ENCODE measurements at regions not wholly inside any gene's neighbourhood (a gene's known extent, or its start where the extent isn't known, plus 50 kb on each side); places are given as distances from the start of the nearest gene placed in this dataset.

DNA sequence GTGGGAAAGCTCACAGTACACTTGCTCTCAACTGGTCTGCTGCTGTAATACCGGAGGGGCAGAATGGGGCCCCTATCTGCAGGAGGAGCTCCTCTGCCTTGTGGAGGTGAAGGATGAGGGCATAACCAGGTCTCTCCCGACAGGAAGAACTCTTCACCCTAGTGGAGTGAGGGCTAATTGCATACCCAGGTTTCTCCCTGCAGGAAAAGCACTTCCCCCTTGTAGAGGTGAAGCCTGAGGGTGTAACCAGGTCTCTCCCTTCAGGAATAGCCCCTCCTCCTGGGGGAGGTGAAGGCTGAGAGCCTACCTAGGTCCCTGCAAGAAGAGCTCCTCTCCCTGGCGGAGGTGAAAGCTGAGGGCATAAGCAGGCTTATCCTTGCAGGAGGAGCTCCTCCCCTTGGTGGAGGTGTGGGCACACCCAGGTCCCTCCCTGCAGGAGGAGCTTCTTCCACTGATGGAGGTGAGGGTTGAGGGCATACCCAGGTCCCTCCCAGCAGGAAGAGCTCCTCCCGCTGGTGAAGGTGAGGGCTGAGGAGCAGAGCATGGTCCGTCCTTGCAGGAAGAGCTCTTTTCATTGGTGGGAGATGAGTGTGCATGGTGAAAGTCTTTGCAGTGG lies 954.1 kb downstream of the NLGN4Y start:
- no peaks in the 10 kb centered on the region for H3K9me3 ChIP-seq (ENCODE audit: control extremely low read depth in 1 of 5, control insufficient read depth in 4 of 5, insufficient read depth in 2 of 5, low read depth in 1 of 5, low read length in 4 of 5)
- no peak overlapping the region for H3K4me3 ChIP-seq (ENCODE audit: control insufficient read depth in 1 of 7, extremely low read depth in 1 of 7, insufficient read depth in 4 of 7, low read depth in 2 of 7, low read length in 6 of 7)
- POLR2A ChIA-PET = no interaction called here
- no peaks in the 10 kb centered on the region for H3K27me3 ChIP-seq (replicated peaks in 2 of 5; ENCODE audit: control insufficient read depth in 4 of 5, insufficient read depth in 5 of 5, low read length in 4 of 5)
- CTCF ChIA-PET = no interaction called here
- no peaks in the 10 kb centered on the region for H3K4me1 ChIP-seq (ENCODE audit: control extremely low read depth in 1 of 4, control insufficient read depth in 4 of 4, insufficient read depth in 4 of 4, low read length in 3 of 4)
- whole genome bisulfite sequencing (ENCODE audit: insufficient coverage) = no CpG with 5 or more reads among the region's 5 CpGs
- no peak for DNase-seq
- no peaks in the 10 kb centered on the region for H3K36me3 ChIP-seq (ENCODE audit: control insufficient read depth in 4 of 4, insufficient read depth in 4 of 4, low read length in 3 of 4)
- no peak overlapping the region for H3K27ac ChIP-seq (ENCODE audit: insufficient read depth in 1 of 2, low read depth in 1 of 2, low read length in 2 of 2, poor library complexity in 1 of 2, severe bottlenecking in 2 of 2)

GRCh38 chrY:15500536-15500935 lies 976.2 kb downstream of the NLGN4Y start:
- POLR2A ChIA-PET = no interaction called here
- H3K9me3 ChIP-seq (ENCODE audit: control extremely low read depth in 1 of 5, control insufficient read depth in 4 of 5, insufficient read depth in 2 of 5, low read depth in 1 of 5, low read length in 4 of 5) = no peaks in the 10 kb centered on the region
- no CpG with 5 or more reads among the region's 4 CpGs for WGBS (ENCODE audit: insufficient coverage)
- no peak for DNase-seq
- H3K27me3 ChIP-seq (replicated peaks in 2 of 5; ENCODE audit: control insufficient read depth in 4 of 5, insufficient read depth in 5 of 5, low read length in 4 of 5) = no peaks in the 10 kb centered on the region
- no peaks in the 10 kb centered on the region for H3K36me3 ChIP-seq (ENCODE audit: control insufficient read depth in 4 of 4, insufficient read depth in 4 of 4, low read length in 3 of 4)
- H3K4me3 ChIP-seq (ENCODE audit: control insufficient read depth in 1 of 7, extremely low read depth in 1 of 7, insufficient read depth in 4 of 7, low read depth in 2 of 7, low read length in 6 of 7) = no peak overlapping the region
- H3K4me1 ChIP-seq (ENCODE audit: control extremely low read depth in 1 of 4, control insufficient read depth in 4 of 4, insufficient read depth in 4 of 4, low read length in 3 of 4) = no peaks in the 10 kb centered on the region
- CTCF ChIA-PET = no interaction called here
- no peak overlapping the region for H3K27ac ChIP-seq (ENCODE audit: insufficient read depth in 1 of 2, low read depth in 1 of 2, low read length in 2 of 2, poor library complexity in 1 of 2, severe bottlenecking in 2 of 2)

DNA sequence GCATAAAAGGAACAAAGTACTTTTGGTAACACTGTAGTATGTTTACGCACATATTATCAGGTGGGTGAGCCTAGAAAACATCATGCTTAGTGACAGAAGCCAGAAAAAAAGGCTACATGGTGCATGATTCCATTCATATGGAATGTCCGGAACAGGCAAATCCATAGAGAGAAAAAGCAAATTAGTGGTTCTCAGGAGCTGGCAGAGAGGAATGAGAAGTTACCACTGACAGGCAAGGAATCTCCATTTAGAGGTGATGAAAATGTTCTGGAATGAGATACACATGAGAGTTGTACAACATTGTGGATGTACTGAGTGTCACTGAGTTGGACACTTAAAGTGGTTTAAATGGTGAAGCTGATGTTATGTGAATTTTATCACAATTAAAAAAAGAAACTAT lies 976.9 kb downstream of the NLGN4Y start:
- Histone ChIP-seq H3K4me1 (ENCODE audit: control extremely low read depth in 1 of 4, control insufficient read depth in 4 of 4, insufficient read depth in 4 of 4, low read length in 3 of 4) (no peaks in the 10 kb centered on the region), H3K9me3 (ENCODE audit: control extremely low read depth in 1 of 5, control insufficient read depth in 4 of 5, insufficient read depth in 2 of 5, low read depth in 1 of 5, low read length in 4 of 5) (no peaks in the 10 kb centered on the region), H3K4me3 (ENCODE audit: control insufficient read depth in 1 of 7, extremely low read depth in 1 of 7, insufficient read depth in 4 of 7, low read depth in 2 of 7, low read length in 6 of 7) (no peak overlapping the region), H3K36me3 (ENCODE audit: control insufficient read depth in 4 of 4, insufficient read depth in 4 of 4, low read length in 3 of 4) (no peaks in the 10 kb centered on the region), H3K27ac (ENCODE audit: insufficient read depth in 1 of 2, low read depth in 1 of 2, low read length in 2 of 2, poor library complexity in 1 of 2, severe bottlenecking in 2 of 2) (no peak overlapping the region), H3K27me3 (replicated peaks in 2 of 5; ENCODE audit: control insufficient read depth in 4 of 5, insufficient read depth in 5 of 5, low read length in 4 of 5) (no peaks in the 10 kb centered on the region)
- DNase-seq = no peak
- CTCF ChIA-PET = no interaction called here
- POLR2A ChIA-PET = no interaction called here
- no CpG with 5 or more reads among the region's 2 CpGs for WGBS (ENCODE audit: insufficient coverage)

- no peaks in the 10 kb centered on the region for H3K9me3 ChIP-seq (ENCODE audit: control extremely low read depth in 1 of 5, control insufficient read depth in 4 of 5, insufficient read depth in 2 of 5, low read depth in 1 of 5, low read length in 4 of 5)
- H3K27ac ChIP-seq (ENCODE audit: insufficient read depth in 1 of 2, low read depth in 1 of 2, low read length in 2 of 2, poor library complexity in 1 of 2, severe bottlenecking in 2 of 2) = no peak overlapping the region
- H3K4me1 ChIP-seq (ENCODE audit: control extremely low read depth in 1 of 4, control insufficient read depth in 4 of 4, insufficient read depth in 4 of 4, low read length in 3 of 4) = no peaks in the 10 kb centered on the region
- H3K36me3 ChIP-seq (ENCODE audit: control insufficient read depth in 4 of 4, insufficient read depth in 4 of 4, low read length in 3 of 4) = no peaks in the 10 kb centered on the region
- ChIA-PET CTCF (no interaction called here), POLR2A (interaction anchor here (0.6 kb wide), 1 partner anchor 107 kb away, joined by 3 read pairs; no protein-coding TSS in a partner anchor)
- H3K4me3 ChIP-seq (ENCODE audit: control insufficient read depth in 1 of 7, extremely low read depth in 1 of 7, insufficient read depth in 4 of 7, low read depth in 2 of 7, low read length in 6 of 7) = no peak overlapping the region
- no peak for DNase-seq
- H3K27me3 ChIP-seq (replicated peaks in 2 of 5; ENCODE audit: control insufficient read depth in 4 of 5, insufficient read depth in 5 of 5, low read length in 4 of 5) = no peaks in the 10 kb centered on the region
- no CpG with 5 or more reads among the region's 2 CpGs for WGBS (ENCODE audit: insufficient coverage)
These were observed 986.0 kb downstream of the NLGN4Y start for GRCh38 chrY:15510288-15510687.

DNA sequence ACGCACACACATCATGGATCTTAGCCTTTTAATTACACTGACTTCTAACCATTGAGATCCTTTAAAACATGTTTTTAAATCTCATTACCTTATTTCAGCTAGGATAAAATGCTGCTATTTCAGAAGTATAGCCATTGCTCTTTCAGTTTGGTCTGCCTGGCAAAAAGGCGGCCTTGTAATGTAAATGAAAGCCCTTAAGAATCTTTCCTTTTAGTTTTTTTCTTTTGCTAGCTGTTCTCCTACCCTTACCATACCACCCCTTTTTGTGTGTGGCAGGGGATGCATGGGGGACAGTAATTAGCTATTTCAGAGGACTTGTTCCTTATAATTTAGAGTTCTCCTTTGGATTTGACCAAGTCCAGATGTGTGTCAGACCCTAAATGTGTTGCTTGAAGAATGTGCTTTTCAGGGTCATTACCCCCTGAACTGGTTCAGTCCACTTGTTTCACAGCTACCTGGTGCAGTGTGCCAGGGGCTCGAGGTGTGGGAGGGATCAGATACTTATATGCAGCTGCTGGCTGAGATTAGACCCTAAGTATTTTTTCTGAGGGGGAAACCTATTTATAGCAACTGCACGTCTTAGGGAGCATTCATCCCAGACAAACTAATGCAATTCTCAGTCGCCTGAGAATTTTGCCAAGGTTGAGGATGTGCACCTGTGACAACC lies 986.8 kb downstream of the NLGN4Y start:
- no CpG with 5 or more reads among the region's 5 CpGs for WGBS (ENCODE audit: insufficient coverage)
- H3K27ac ChIP-seq (ENCODE audit: insufficient read depth in 1 of 2, low read depth in 1 of 2, low read length in 2 of 2, poor library complexity in 1 of 2, severe bottlenecking in 2 of 2) = no peak overlapping the region
- H3K4me1 ChIP-seq (ENCODE audit: control extremely low read depth in 1 of 4, control insufficient read depth in 4 of 4, insufficient read depth in 4 of 4, low read length in 3 of 4) = no peaks in the 10 kb centered on the region
- no peaks in the 10 kb centered on the region for H3K27me3 ChIP-seq (replicated peaks in 2 of 5; ENCODE audit: control insufficient read depth in 4 of 5, insufficient read depth in 5 of 5, low read length in 4 of 5)
- no peaks in the 10 kb centered on the region for H3K9me3 ChIP-seq (ENCODE audit: control extremely low read depth in 1 of 5, control insufficient read depth in 4 of 5, insufficient read depth in 2 of 5, low read depth in 1 of 5, low read length in 4 of 5)
- ChIA-PET CTCF (no interaction called here), POLR2A (interaction anchor here (0.6 kb wide), 1 partner anchor 108 kb away, joined by 3 read pairs; no protein-coding TSS in a partner anchor)
- H3K36me3 ChIP-seq (ENCODE audit: control insufficient read depth in 4 of 4, insufficient read depth in 4 of 4, low read length in 3 of 4) = no peaks in the 10 kb centered on the region
- DNase-seq = no peak
- no peak overlapping the region for H3K4me3 ChIP-seq (ENCODE audit: control insufficient read depth in 1 of 7, extremely low read depth in 1 of 7, insufficient read depth in 4 of 7, low read depth in 2 of 7, low read length in 6 of 7)

DNA sequence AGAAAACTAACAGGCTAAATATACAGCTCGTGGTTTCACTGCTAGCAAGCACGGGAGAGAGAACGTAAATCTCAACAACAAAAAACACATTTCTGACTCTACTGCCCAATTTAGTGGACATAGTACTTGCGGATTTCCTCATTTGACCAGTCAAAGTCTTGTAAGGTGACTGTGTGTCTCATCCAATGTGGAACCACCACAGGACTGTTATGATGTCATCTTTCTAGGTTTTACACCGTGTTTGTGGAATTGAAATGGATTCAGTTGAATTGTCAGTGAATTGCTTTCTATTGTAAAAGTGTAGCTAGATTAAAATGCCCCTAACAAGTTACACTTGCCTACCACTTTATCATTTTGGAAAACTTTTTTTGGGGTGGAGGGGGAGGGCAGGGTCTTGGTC lies 1010.8 kb downstream of the NLGN4Y start:
- Histone ChIP-seq H3K27ac (ENCODE audit: insufficient read depth in 1 of 2, low read depth in 1 of 2, low read length in 2 of 2, poor library complexity in 1 of 2, severe bottlenecking in 2 of 2) (no peak overlapping the region), H3K36me3 (ENCODE audit: control insufficient read depth in 4 of 4, insufficient read depth in 4 of 4, low read length in 3 of 4) (no peaks in the 10 kb centered on the region), H3K27me3 (replicated peaks in 2 of 5; ENCODE audit: control insufficient read depth in 4 of 5, insufficient read depth in 5 of 5, low read length in 4 of 5) (no peaks in the 10 kb centered on the region), H3K4me1 (ENCODE audit: control extremely low read depth in 1 of 4, control insufficient read depth in 4 of 4, insufficient read depth in 4 of 4, low read length in 3 of 4) (no peaks in the 10 kb centered on the region), H3K4me3 (ENCODE audit: control insufficient read depth in 1 of 7, extremely low read depth in 1 of 7, insufficient read depth in 4 of 7, low read depth in 2 of 7, low read length in 6 of 7) (no peak overlapping the region), H3K9me3 (ENCODE audit: control extremely low read depth in 1 of 5, control insufficient read depth in 4 of 5, insufficient read depth in 2 of 5, low read depth in 1 of 5, low read length in 4 of 5) (no peaks in the 10 kb centered on the region)
- no peak for DNase-seq
- ChIA-PET POLR2A (no interaction called here), CTCF (no interaction called here)
- WGBS (ENCODE audit: insufficient coverage) = no CpG with 5 or more reads among the region's 5 CpGs

DNA sequence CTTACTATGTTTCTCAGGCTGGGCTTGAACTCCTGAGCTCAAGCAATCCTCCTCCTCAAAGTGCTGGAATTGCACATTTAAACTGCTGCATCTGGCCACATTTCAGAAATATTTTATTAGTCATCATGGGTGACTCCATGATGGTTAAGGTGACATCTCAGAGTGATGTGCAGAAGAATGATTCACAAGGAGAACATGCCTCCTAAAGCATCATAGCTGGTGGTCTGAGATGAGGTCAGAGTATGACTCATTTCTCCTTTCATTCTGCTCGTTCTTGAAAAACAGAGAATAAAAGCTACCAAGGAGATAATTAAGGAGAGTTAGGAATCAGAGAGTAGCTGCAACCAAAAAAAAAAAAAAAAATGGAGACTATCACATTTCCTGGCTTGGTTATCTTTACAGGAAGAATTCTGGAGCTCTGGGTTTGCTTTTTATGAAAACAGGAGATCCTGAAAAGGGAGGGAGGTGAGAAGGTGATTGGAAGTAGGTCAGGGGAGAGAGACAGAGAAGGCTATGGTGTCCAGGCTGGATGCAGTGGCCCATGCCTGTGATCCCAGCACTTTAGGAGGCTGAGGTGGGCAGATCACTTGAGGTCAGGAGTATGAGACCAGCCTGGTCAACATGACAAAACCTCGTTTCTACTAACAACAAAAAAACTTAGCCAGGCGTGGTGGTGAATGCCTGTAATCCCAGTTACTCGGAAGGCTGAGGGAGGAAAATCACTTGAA lies 1011.6 kb downstream of the NLGN4Y start:
- no peak overlapping the region for H3K4me3 ChIP-seq (ENCODE audit: control insufficient read depth in 1 of 7, extremely low read depth in 1 of 7, insufficient read depth in 4 of 7, low read depth in 2 of 7, low read length in 6 of 7)
- H3K27me3 ChIP-seq (replicated peaks in 2 of 5; ENCODE audit: control insufficient read depth in 4 of 5, insufficient read depth in 5 of 5, low read length in 4 of 5) = no peaks in the 10 kb centered on the region
- DNase-seq = no peak
- CTCF ChIA-PET = no interaction called here
- POLR2A ChIA-PET = no interaction called here
- no peaks in the 10 kb centered on the region for H3K4me1 ChIP-seq (ENCODE audit: control extremely low read depth in 1 of 4, control insufficient read depth in 4 of 4, insufficient read depth in 4 of 4, low read length in 3 of 4)
- no peaks in the 10 kb centered on the region for H3K36me3 ChIP-seq (ENCODE audit: control insufficient read depth in 4 of 4, insufficient read depth in 4 of 4, low read length in 3 of 4)
- no peaks in the 10 kb centered on the region for H3K9me3 ChIP-seq (ENCODE audit: control extremely low read depth in 1 of 5, control insufficient read depth in 4 of 5, insufficient read depth in 2 of 5, low read depth in 1 of 5, low read length in 4 of 5)
- no CpG with 5 or more reads among the region's 4 CpGs for WGBS (ENCODE audit: insufficient coverage)
- H3K27ac ChIP-seq (ENCODE audit: insufficient read depth in 1 of 2, low read depth in 1 of 2, low read length in 2 of 2, poor library complexity in 1 of 2, severe bottlenecking in 2 of 2) = no peak overlapping the region
